Transverse colon (tissue), 4 donors: ENCODE measurements at regions not wholly inside any gene's neighbourhood (a gene's known extent, or its start where the extent isn't known, plus 50 kb on each side); places are given as distances from the start of the nearest gene placed in this dataset.

Experiments
- DNase-seq: peaks from one replicate; pipeline ENCODE4 v3.0.0-alpha.2; 2019
- H3K27ac ChIP-seq, 4 donors: fragments of 200-600 bp; sonication (generic); 2 replicates each; pipeline ENCODE4 v1.5.1; 2016 to 2018; ENCODE audit warnings: inconsistent platforms in 4 of 4
- H3K27me3 ChIP-seq: fragments of 200-600 bp; sonication (generic); 2 replicates; pipeline ENCODE4 v1.5.1; 2017; ENCODE audit warnings: inconsistent platforms
- H3K36me3 ChIP-seq, 4 donors: fragments of 200-600 bp; sonication (generic); 2 replicates each; pipeline ENCODE4 v1.5.1; 2017 to 2019; ENCODE audit warnings: inconsistent platforms in 4 of 4
- H3K4me1 ChIP-seq, 4 donors: fragments of 200-600 bp; sonication (generic); 2 replicates each; pipeline ENCODE4 v1.5.1; 2017 to 2020; ENCODE audit warnings: inconsistent platforms in 4 of 4
- H3K4me3 ChIP-seq, 4 donors: fragments of 200-600 bp; sonication (generic); 1 replicate in 1 of 4; 2 replicates in 3 of 4; pipeline versions ENCODE4 v1.5.1 to v1.6.1; 2017 to 2019; ENCODE audit warnings: inconsistent platforms in 4 of 4
- H3K9me3 ChIP-seq, 2 donors: fragments of 200-600 bp; sonication (generic); 2 replicates each; pipeline ENCODE4 v1.5.1; 2017 to 2019; ENCODE audit warnings: inconsistent platforms in 2 of 2
- EP300 ChIP-seq: sonication (generic); formaldehyde crosslinking; IDR thresholded peaks from one replicate; pipeline ENCODE4 v1.6.1; 2017; ENCODE audit warnings: antibody characterized with exemption, low read depth
- POLR2A ChIP-seq: fragments of 450-650 bp; IDR thresholded peaks from one replicate; pipeline ENCODE4 v1.6.1; 2016; ENCODE audit warnings: antibody characterized with exemption, mild to moderate bottlenecking, moderate library complexity
- POLR2AphosphoS5 ChIP-seq, 3 donors: sonication (generic); formaldehyde crosslinking; IDR thresholded peaks; one replicate each; pipeline ENCODE4 v1.6.1; 2016; ENCODE audit warnings: antibody characterized with exemption in 3 of 3
- WGBS, 2 donors: methylation state at CpG; one replicate each; pipeline ENCODE4 v1.1.5; 2018; ENCODE audit warnings: low coverage in 1 of 2; 5-methylcytosine and 5-hydroxymethylcytosine counted together
- in situ Hi-C, 4 donors: fragments of 200-750 bp; cut with MboI; loops; one replicate each; pipeline versions ENCODE4 v1.15.0 to v1.15.1; 2017; ENCODE audit warnings: low sequenced_read_pairs in 3 of 4, low pct_ligation_motif_present in 1 of 4, low pct_unique_long_range_greater_than_20kb in 1 of 4
- intact Hi-C: fragments of 100-400 bp; cut with DNase I; formaldehyde crosslinking; loops from one replicate; pipeline ENCODE4 v1.15.1; 2023; ENCODE audit warnings: low total_unique reads
- TF ChIP-seq, protein P1 (sequence below), 5 experiments: fragments of 200-600 bp in 3 of 5; fragments of 450-650 bp in 2 of 5; sonication (generic) in 3 of 5; IDR thresholded peaks; 1 replicate in 2 of 5; 2 replicates in 3 of 5; pipeline ENCODE4 v1.5.1; 2016 to 2017; ENCODE audit warnings: antibody characterized with exemption in 5 of 5, inconsistent platforms in 3 of 5, mild to moderate bottlenecking in 2 of 5, moderate library complexity in 1 of 5

GRCh38 chr3:6605227-6605626, 255.7 kb upstream of the GRM7 start:
- Histone ChIP-seq H3K4me3 (no peak overlapping the region), H3K4me1 (no peaks in the 10 kb centered on the region), H3K9me3 (no peaks in the 10 kb centered on the region), H3K27ac (no peak overlapping the region), H3K36me3 (no peaks in the 10 kb centered on the region), H3K27me3 (no peaks in the 10 kb centered on the region)
- no peak for DNase-seq
- WGBS, 2 donors, result 58 to 70% methylated on average over 3 of the region's 3 CpGs
- in situ Hi-C loops (no loop called here), intact Hi-C loops (no loop called here)
- TF ChIP-seq EP300, result no peak
- no peak for TF ChIP-seq POLR2AphosphoS5 (IDR thresholded peaks at IDR 0.05)
- TF ChIP-seq POLR2A, result no peak
- TF ChIP-seq, protein P1, sequence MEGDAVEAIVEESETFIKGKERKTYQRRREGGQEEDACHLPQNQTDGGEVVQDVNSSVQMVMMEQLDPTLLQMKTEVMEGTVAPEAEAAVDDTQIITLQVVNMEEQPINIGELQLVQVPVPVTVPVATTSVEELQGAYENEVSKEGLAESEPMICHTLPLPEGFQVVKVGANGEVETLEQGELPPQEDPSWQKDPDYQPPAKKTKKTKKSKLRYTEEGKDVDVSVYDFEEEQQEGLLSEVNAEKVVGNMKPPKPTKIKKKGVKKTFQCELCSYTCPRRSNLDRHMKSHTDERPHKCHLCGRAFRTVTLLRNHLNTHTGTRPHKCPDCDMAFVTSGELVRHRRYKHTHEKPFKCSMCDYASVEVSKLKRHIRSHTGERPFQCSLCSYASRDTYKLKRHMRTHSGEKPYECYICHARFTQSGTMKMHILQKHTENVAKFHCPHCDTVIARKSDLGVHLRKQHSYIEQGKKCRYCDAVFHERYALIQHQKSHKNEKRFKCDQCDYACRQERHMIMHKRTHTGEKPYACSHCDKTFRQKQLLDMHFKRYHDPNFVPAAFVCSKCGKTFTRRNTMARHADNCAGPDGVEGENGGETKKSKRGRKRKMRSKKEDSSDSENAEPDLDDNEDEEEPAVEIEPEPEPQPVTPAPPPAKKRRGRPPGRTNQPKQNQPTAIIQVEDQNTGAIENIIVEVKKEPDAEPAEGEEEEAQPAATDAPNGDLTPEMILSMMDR (IDR thresholded peaks at IDR 0.05), result no peak

GRCh38 chr3:6608843-6609242, 252.1 kb upstream of the GRM7 start:
- intact Hi-C loops (no loop called here), in situ Hi-C loops (no loop called here)
- DNase-seq, result no peak
- no peak overlapping the region for H3K27ac ChIP-seq
- WGBS, 2 donors, result 77% methylated on average over 4 of the region's 4 CpGs; no CpG with 5 or more reads in 1 of the 2 donors
- TF ChIP-seq, protein P1 (IDR thresholded peaks at IDR 0.05), result no peak
- no peak for TF ChIP-seq POLR2AphosphoS5 (IDR thresholded peaks at IDR 0.05)
- no peak for TF ChIP-seq EP300
- TF ChIP-seq POLR2A, result no peak
- H3K27me3 ChIP-seq, result no peaks in the 10 kb centered on the region
- no peaks in the 10 kb centered on the region for H3K36me3 ChIP-seq
- no peaks in the 10 kb centered on the region for H3K4me1 ChIP-seq
- H3K4me3 ChIP-seq, result no peak overlapping the region
- H3K9me3 ChIP-seq, result no peaks in the 10 kb centered on the region

DNA sequence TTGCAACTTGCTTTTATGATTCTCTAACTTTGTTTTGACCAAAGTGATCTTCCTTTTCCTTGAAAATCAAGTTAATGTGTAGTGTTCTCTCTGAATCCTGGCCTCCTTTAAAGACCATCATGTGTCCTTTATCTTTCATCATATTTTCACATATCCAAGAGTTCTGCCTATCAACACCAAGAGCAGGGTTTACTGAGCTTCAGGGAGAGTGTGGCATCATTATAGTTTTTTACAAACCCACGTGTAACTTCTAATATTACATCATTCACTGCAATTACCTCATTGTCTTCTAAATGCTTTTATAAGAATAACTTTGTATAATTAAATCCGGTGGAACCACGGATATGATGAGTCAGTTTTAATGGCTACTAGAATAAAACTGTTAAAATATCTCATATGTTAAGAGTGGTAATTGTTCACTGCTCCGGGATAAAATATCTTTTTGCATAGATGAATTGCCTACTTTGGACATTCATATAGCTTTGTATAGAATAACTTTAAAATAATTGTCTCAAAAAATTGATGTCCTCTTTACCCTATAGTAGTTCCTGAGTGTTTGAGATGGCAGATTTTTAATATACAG, 248.8 kb upstream of the GRM7 start:
- WGBS, 2 donors, result 61% methylated on average over 4 of the region's 4 CpGs; no CpG with 5 or more reads in 1 of the 2 donors
- Histone ChIP-seq H3K4me3 (no peak overlapping the region), H3K36me3 (no peaks in the 10 kb centered on the region), H3K27me3 (no peaks in the 10 kb centered on the region), H3K4me1 (no peaks in the 10 kb centered on the region), H3K9me3 (no peaks in the 10 kb centered on the region), H3K27ac (no peak overlapping the region)
- TF ChIP-seq EP300, result no peak
- TF ChIP-seq, protein P1 (IDR thresholded peaks at IDR 0.05), result no peak
- TF ChIP-seq POLR2A, result no peak
- TF ChIP-seq POLR2AphosphoS5 (IDR thresholded peaks at IDR 0.05), result no peak
- intact Hi-C loops, result no loop called here
- no peak for DNase-seq
- in situ Hi-C loops, result no loop called here

GRCh38 chr3:6622260-6622659, 238.7 kb upstream of the GRM7 start:
- Histone ChIP-seq H3K4me3 (no peak overlapping the region), H3K27me3 (no peaks in the 10 kb centered on the region), H3K27ac (no peak overlapping the region), H3K36me3 (no peaks in the 10 kb centered on the region), H3K9me3 (no peaks in the 10 kb centered on the region), H3K4me1 (peaks cover 0 to 12% (median 4%) of the 10 kb centered on the region in 4 donors)
- no peak for TF ChIP-seq POLR2AphosphoS5 (IDR thresholded peaks at IDR 0.05)
- TF ChIP-seq, protein P1 (IDR thresholded peaks at IDR 0.05), result no peak
- in situ Hi-C loops (no loop called here), intact Hi-C loops (no loop called here)
- no peak for DNase-seq
- WGBS, 2 donors, result 53 to 78% methylated on average over 2 of the region's 2 CpGs
